HepG2 (cell line): ENCODE measurements at regions not wholly inside any gene's neighbourhood (a gene's known extent, or its start where the extent isn't known, plus 50 kb on each side); places are given as distances from the start of the nearest gene placed in this dataset.

Source experiments
- CAMTA2 ChIP-seq: sonication (generic); formaldehyde crosslinking; IDR thresholded peaks from 2 replicates; pipeline ENCODE4 v1.4.0; 2020; ENCODE audit warnings: mild to moderate bottlenecking, missing genetic modification reagents, borderline replicate concordance
- FOXC1 ChIP-seq: sonication (generic); formaldehyde crosslinking; IDR thresholded peaks from 2 replicates; pipeline ENCODE4 v1.8.0; 2022; ENCODE audit warnings: mild to moderate bottlenecking, missing genetic modification reagents, borderline replicate concordance
- HMG20A ChIP-seq: IDR thresholded peaks from 2 replicates; pipeline ENCODE4 v1.6.1; 2016; ENCODE audit warnings: borderline replicate concordance
- MAFF ChIP-seq: IDR thresholded peaks from 2 replicates; pipeline ENCODE4 v1.6.1; 2011; ENCODE audit warnings: low read depth, low read length, improper control_type of control experiment
- SIX4 ChIP-seq: sonication (generic); formaldehyde crosslinking; IDR thresholded peaks from 2 replicates; pipeline ENCODE4 v1.4.0; 2020; ENCODE audit warnings: missing genetic modification reagents
- SP2 ChIP-seq: sonication (generic); formaldehyde crosslinking; IDR thresholded peaks from 2 replicates; pipeline ENCODE4 v1.5.1; 2020; ENCODE audit warnings: mild to moderate bottlenecking, missing genetic modification reagents
- ZIK1 ChIP-seq: sonication (generic); formaldehyde crosslinking; IDR thresholded peaks from 2 replicates; pipeline ENCODE4 v1.5.0; 2020; ENCODE audit warnings: mild to moderate bottlenecking, low read depth, missing genetic modification reagents, borderline replicate concordance
- ZNF101 ChIP-seq: sonication (generic); formaldehyde crosslinking; IDR thresholded peaks from 2 replicates; pipeline ENCODE4 v1.4.0; 2020; ENCODE audit warnings: mild to moderate bottlenecking, low read depth, missing genetic modification reagents, borderline replicate concordance
- ZNF326 ChIP-seq: sonication (generic); formaldehyde crosslinking; IDR thresholded peaks from 2 replicates; pipeline ENCODE4 v1.4.0; 2020; ENCODE audit warnings: missing genetic modification reagents, borderline replicate concordance
- ZNF446 ChIP-seq: sonication (generic); formaldehyde crosslinking; IDR thresholded peaks from 2 replicates; pipeline ENCODE4 v1.5.0; 2020; ENCODE audit warnings: mild to moderate bottlenecking, missing genetic modification reagents
- ZNF75D ChIP-seq: sonication (generic); formaldehyde crosslinking; IDR thresholded peaks from 2 replicates; pipeline ENCODE4 v1.8.1; 2023; ENCODE audit warnings: missing genetic modification reagents, mild to moderate bottlenecking, borderline replicate concordance
- TF ChIP-seq, protein P1 (sequence below): conservative IDR thresholded peaks from 2 replicates; pipeline ENCODE4 v1.6.1; 2018; ENCODE audit warnings: missing genetic modification reagents
- TF ChIP-seq, protein P2 (sequence below): sonication (generic); formaldehyde crosslinking; IDR thresholded peaks from 2 replicates; pipeline ENCODE4 v1.8.0; 2023; ENCODE audit warnings: mild to moderate bottlenecking, missing genetic modification reagents
- TF ChIP-seq, protein P3 (sequence below): sonication (generic); formaldehyde crosslinking; IDR thresholded peaks from 2 replicates; pipeline ENCODE4 v1.4.0; 2020; ENCODE audit warnings: missing genetic modification reagents, mild to moderate bottlenecking, borderline replicate concordance
- TF ChIP-seq, protein P4 (sequence below): sonication (generic); formaldehyde crosslinking; conservative IDR thresholded peaks from 2 replicates; pipeline ENCODE4 v1.4.0; 2020; ENCODE audit warnings: missing genetic modification reagents
- TF ChIP-seq, protein P5 (sequence below): fragments of 450-650 bp; IDR thresholded peaks from 2 replicates; pipeline ENCODE4 v1.6.1; 2017; ENCODE audit warnings: mild to moderate bottlenecking
- TF ChIP-seq, protein P6 (sequence below): sonication (generic); formaldehyde crosslinking; IDR thresholded peaks from 2 replicates; pipeline ENCODE4 v1.5.0; 2020; ENCODE audit warnings: mild to moderate bottlenecking, missing genetic modification reagents

DNA sequence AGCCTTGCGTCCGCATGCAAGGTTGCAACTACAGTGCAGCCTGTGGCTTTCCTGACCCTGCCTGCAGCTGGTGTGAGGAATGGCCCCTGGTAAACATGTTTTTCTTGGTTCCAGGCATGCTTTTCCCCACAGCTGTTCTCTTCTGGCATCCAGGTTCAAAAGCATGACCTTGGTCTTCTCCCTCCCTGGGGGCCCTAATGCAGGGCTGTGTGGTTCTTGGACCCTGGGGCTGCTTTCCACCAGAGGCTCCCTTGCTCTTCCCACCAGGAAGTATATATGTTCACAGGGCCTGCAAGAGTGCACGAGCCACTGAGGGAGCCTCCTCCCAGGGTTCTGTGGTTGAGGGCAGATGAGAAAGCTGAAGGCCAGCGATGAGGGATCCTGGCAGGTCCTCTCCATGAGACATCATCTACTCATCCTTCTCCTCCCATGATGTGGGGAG, 125.9 kb downstream of the BCL2L11 start (continued):
- TF ChIP-seq, protein P1, sequence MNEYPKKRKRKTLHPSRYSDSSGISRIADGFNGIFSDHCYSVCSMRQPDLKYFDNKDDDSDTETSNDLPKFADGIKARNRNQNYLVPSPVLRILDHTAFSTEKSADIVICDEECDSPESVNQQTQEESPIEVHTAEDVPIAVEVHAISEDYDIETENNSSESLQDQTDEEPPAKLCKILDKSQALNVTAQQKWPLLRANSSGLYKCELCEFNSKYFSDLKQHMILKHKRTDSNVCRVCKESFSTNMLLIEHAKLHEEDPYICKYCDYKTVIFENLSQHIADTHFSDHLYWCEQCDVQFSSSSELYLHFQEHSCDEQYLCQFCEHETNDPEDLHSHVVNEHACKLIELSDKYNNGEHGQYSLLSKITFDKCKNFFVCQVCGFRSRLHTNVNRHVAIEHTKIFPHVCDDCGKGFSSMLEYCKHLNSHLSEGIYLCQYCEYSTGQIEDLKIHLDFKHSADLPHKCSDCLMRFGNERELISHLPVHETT (CRISPR knock-in tag) = no peak; the same call in 1 of the 2 replicates
- TF ChIP-seq HMG20A = peak; percentile 73; the same call in 1 of the 2 replicates
- TF ChIP-seq ZNF101 = no peak
- TF ChIP-seq, protein P2, sequence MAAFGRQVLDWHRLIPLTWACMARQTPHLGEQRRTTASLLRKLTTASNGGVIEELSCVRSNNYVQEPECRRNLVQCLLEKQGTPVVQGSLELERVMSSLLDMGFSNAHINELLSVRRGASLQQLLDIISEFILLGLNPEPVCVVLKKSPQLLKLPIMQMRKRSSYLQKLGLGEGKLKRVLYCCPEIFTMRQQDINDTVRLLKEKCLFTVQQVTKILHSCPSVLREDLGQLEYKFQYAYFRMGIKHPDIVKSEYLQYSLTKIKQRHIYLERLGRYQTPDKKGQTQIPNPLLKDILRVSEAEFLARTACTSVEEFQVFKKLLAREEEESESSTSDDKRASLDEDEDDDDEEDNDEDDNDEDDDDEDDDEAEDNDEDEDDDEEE (CRISPR knock-in tag) = peak; percentile 64; the same call in 1 of the 2 replicates
- TF ChIP-seq, protein P3, sequence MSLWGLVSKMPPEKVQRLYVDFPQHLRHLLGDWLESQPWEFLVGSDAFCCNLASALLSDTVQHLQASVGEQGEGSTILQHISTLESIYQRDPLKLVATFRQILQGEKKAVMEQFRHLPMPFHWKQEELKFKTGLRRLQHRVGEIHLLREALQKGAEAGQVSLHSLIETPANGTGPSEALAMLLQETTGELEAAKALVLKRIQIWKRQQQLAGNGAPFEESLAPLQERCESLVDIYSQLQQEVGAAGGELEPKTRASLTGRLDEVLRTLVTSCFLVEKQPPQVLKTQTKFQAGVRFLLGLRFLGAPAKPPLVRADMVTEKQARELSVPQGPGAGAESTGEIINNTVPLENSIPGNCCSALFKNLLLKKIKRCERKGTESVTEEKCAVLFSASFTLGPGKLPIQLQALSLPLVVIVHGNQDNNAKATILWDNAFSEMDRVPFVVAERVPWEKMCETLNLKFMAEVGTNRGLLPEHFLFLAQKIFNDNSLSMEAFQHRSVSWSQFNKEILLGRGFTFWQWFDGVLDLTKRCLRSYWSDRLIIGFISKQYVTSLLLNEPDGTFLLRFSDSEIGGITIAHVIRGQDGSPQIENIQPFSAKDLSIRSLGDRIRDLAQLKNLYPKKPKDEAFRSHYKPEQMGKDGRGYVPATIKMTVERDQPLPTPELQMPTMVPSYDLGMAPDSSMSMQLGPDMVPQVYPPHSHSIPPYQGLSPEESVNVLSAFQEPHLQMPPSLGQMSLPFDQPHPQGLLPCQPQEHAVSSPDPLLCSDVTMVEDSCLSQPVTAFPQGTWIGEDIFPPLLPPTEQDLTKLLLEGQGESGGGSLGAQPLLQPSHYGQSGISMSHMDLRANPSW (CRISPR knock-in tag) = peak; percentile 92
- TF ChIP-seq ZNF326 = no peak
- TF ChIP-seq ZNF75D (CRISPR knock-in tag) = no peak
- TF ChIP-seq FOXC1 (CRISPR knock-in tag) = peak; percentile 32; the same call in 1 of the 2 replicates
- no peak for TF ChIP-seq SP2
- TF ChIP-seq SIX4 = peak; percentile 29; the same call in 1 of the 2 replicates
- TF ChIP-seq, protein P4, sequence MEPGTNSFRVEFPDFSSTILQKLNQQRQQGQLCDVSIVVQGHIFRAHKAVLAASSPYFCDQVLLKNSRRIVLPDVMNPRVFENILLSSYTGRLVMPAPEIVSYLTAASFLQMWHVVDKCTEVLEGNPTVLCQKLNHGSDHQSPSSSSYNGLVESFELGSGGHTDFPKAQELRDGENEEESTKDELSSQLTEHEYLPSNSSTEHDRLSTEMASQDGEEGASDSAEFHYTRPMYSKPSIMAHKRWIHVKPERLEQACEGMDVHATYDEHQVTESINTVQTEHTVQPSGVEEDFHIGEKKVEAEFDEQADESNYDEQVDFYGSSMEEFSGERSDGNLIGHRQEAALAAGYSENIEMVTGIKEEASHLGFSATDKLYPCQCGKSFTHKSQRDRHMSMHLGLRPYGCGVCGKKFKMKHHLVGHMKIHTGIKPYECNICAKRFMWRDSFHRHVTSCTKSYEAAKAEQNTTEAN (CRISPR knock-in tag) = peak; percentile 84
- no peak for TF ChIP-seq MAFF
- TF ChIP-seq, protein P5, sequence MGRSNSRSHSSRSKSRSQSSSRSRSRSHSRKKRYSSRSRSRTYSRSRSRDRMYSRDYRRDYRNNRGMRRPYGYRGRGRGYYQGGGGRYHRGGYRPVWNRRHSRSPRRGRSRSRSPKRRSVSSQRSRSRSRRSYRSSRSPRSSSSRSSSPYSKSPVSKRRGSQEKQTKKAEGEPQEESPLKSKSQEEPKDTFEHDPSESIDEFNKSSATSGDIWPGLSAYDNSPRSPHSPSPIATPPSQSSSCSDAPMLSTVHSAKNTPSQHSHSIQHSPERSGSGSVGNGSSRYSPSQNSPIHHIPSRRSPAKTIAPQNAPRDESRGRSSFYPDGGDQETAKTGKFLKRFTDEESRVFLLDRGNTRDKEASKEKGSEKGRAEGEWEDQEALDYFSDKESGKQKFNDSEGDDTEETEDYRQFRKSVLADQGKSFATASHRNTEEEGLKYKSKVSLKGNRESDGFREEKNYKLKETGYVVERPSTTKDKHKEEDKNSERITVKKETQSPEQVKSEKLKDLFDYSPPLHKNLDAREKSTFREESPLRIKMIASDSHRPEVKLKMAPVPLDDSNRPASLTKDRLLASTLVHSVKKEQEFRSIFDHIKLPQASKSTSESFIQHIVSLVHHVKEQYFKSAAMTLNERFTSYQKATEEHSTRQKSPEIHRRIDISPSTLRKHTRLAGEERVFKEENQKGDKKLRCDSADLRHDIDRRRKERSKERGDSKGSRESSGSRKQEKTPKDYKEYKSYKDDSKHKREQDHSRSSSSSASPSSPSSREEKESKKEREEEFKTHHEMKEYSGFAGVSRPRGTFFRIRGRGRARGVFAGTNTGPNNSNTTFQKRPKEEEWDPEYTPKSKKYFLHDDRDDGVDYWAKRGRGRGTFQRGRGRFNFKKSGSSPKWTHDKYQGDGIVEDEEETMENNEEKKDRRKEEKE = no peak
- no peak for TF ChIP-seq CAMTA2 (CRISPR knock-in tag)
- 0 out of 2 replicates have a peak, but pooled peaks have one; percentile 23 for TF ChIP-seq ZIK1 (CRISPR knock-in tag)
- TF ChIP-seq, protein P6, sequence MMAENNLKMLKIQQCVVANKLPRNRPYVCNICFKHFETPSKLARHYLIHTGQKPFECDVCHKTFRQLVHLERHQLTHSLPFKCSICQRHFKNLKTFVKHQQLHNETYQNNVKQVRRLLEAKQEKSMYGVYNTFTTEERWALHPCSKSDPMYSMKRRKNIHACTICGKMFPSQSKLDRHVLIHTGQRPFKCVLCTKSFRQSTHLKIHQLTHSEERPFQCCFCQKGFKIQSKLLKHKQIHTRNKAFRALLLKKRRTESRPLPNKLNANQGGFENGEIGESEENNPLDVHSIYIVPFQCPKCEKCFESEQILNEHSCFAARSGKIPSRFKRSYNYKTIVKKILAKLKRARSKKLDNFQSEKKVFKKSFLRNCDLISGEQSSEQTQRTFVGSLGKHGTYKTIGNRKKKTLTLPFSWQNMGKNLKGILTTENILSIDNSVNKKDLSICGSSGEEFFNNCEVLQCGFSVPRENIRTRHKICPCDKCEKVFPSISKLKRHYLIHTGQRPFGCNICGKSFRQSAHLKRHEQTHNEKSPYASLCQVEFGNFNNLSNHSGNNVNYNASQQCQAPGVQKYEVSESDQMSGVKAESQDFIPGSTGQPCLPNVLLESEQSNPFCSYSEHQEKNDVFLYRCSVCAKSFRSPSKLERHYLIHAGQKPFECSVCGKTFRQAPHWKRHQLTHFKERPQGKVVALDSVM (CRISPR knock-in tag) = no peak
- TF ChIP-seq ZNF446 (CRISPR knock-in tag) = no peak
